ENCODE measurements at regions not wholly inside any gene's neighbourhood (a gene's known extent, or its start where the extent isn't known, plus 50 kb on each side); places are given as distances from the start of the nearest gene placed in this dataset.

GRCh38 chr5:8944005-8944404 is 601.9 kb downstream of the SEMA5A start:
- Histone ChIP-seq H3K27ac (ENCODE audit: extremely low read length, insufficient read depth, low read length) (no peak overlapping the region), H3K79me2 (ENCODE audit: insufficient read depth, low read length) (no peaks in the 10 kb centered on the region), H3K27me3 (ENCODE audit: control insufficient read depth in 1 of 2, insufficient read depth in 2 of 2, low read length in 2 of 2) (no peaks in the 10 kb centered on the region), H2AFZ (ENCODE audit: low read length) (no peak overlapping the region), H3K9ac (ENCODE audit: insufficient read depth, low read depth, low read length) (no peak overlapping the region), H3K4me2 (ENCODE audit: low read depth, low read length) (no peak overlapping the region), H3K36me3 (replicated peaks in 1 of 2; ENCODE audit: control insufficient read depth in 1 of 2, insufficient read depth in 2 of 2, low read length in 2 of 2) (no peaks in the 10 kb centered on the region), H3K4me1 (ENCODE audit: insufficient read depth, low read length) (no peaks in the 10 kb centered on the region), H3K9me3 (ENCODE audit: low read length) (peaks cover 90% of the 10 kb centered on the region), H4K20me1 (ENCODE audit: insufficient read depth, low read length) (no peaks in the 10 kb centered on the region), H3K4me3 (replicated peaks in 1 of 3; ENCODE audit: insufficient read depth in 1 of 3, low read depth in 2 of 3, low read length in 3 of 3) (no peak overlapping the region)
- FAIRE-seq (no peak), ATAC-seq (no peak), DNase-seq (ENCODE audit: low spot score) (no peak)
- 1% methylated on average over 4 of the region's 4 CpGs for WGBS (ENCODE audit: low lambda C conversion rate)
- no peak for TF ChIP-seq PLRG1 (conservative IDR thresholded peaks at IDR 0.05)
- no TSS peak for BruUV-seq (replicated peaks)
- CTCF ChIA-PET (ENCODE audit: low intra/inter-chr PET ratio, low total read pairs), result no interaction called here
- POLR2A ChIA-PET, result no interaction called here
- intact Hi-C loops (cut with micrococcal nuclease; ENCODE audit: unreplicated experiment), result no loop called here
- in situ Hi-C loops (cut with HindIII; ENCODE audit: extremely low pct_ligation_motif_present, low pct_unique_long_range_greater_than_20kb), result no loop called here

GRCh38 chr5:8945972-8946371 is 599.9 kb downstream of the SEMA5A start:
- 2% methylated on average over 2 of the region's 2 CpGs for WGBS (ENCODE audit: low lambda C conversion rate)
- ChIA-PET CTCF (ENCODE audit: low intra/inter-chr PET ratio, low total read pairs) (no interaction called here), POLR2A (no interaction called here)
- H3K27me3 ChIP-seq (ENCODE audit: control insufficient read depth in 1 of 2, insufficient read depth in 2 of 2, low read length in 2 of 2), result no peaks in the 10 kb centered on the region
- in situ Hi-C loops (cut with HindIII; ENCODE audit: extremely low pct_ligation_motif_present, low pct_unique_long_range_greater_than_20kb) (no loop called here), intact Hi-C loops (cut with micrococcal nuclease; ENCODE audit: unreplicated experiment) (no loop called here)
- H3K27ac ChIP-seq (ENCODE audit: extremely low read length, insufficient read depth, low read length), result no peak overlapping the region
- no peaks in the 10 kb centered on the region for H3K4me1 ChIP-seq (ENCODE audit: insufficient read depth, low read length)
- no peaks in the 10 kb centered on the region for H3K79me2 ChIP-seq (ENCODE audit: insufficient read depth, low read length)
- H3K4me3 ChIP-seq (replicated peaks in 1 of 3; ENCODE audit: insufficient read depth in 1 of 3, low read depth in 2 of 3, low read length in 3 of 3), result no peak overlapping the region
- H3K4me2 ChIP-seq (ENCODE audit: low read depth, low read length), result no peak overlapping the region
- H2AFZ ChIP-seq (ENCODE audit: low read length), result no peak overlapping the region
- DNase-seq (ENCODE audit: low spot score), result no peak
- no peak for FAIRE-seq
- H3K9ac ChIP-seq (ENCODE audit: insufficient read depth, low read depth, low read length), result no peak overlapping the region
- H3K36me3 ChIP-seq (replicated peaks in 1 of 2; ENCODE audit: control insufficient read depth in 1 of 2, insufficient read depth in 2 of 2, low read length in 2 of 2), result no peaks in the 10 kb centered on the region
- no TSS peak for BruUV-seq (replicated peaks)
- H4K20me1 ChIP-seq (ENCODE audit: insufficient read depth, low read length), result no peaks in the 10 kb centered on the region
- peaks cover 90% of the 10 kb centered on the region for H3K9me3 ChIP-seq (ENCODE audit: low read length)
- ATAC-seq, result no peak
- no peak for TF ChIP-seq MED13 (CRISPR knock-in tag; IDR thresholded peaks at IDR 0.05)
- TF ChIP-seq FOXC1 (CRISPR knock-in tag; IDR thresholded peaks at IDR 0.05; ENCODE audit: borderline replicate concordance), result no peak
- no peak for TF ChIP-seq ZNF543 (CRISPR knock-in tag; IDR thresholded peaks at IDR 0.05)
- TF ChIP-seq HNF1A (IDR thresholded peaks at IDR 0.05; ENCODE audit: low read depth), result no peak
- TF ChIP-seq HNF1A (CRISPR knock-in tag; IDR thresholded peaks at IDR 0.05; ENCODE audit: borderline replicate concordance), result no peak
- TF ChIP-seq IRF1 (CRISPR knock-in tag; IDR thresholded peaks at IDR 0.05; ENCODE audit: low read depth), result no peak
- TF ChIP-seq PRDM10 (CRISPR knock-in tag; IDR thresholded peaks at IDR 0.05; ENCODE audit: low read depth), result no peak
- no peak for TF ChIP-seq DDIT3 (CRISPR knock-in tag; IDR thresholded peaks at IDR 0.05)
- TF ChIP-seq ZNF782 (CRISPR knock-in tag; IDR thresholded peaks at IDR 0.05; ENCODE audit: borderline replicate concordance), result no peak
